GM18505 (cell line): ENCODE measurements at regions not wholly inside any gene's neighbourhood (a gene's known extent, or its start where the extent isn't known, plus 50 kb on each side); places are given as distances from the start of the nearest gene placed in this dataset.

Experiments used
- ATAC-seq: cut with Tn5 transposase; IDR thresholded peaks from one replicate; pipeline ENCODE4 v1.9.1; 2021; ENCODE audit not compliant: unreplicated experiment
- POLR2A ChIP-seq: IDR thresholded peaks from 4 replicates; pipeline ENCODE4 v1.6.1; 2011; ENCODE audit warnings: borderline replicate concordance; ENCODE audit not compliant: insufficient read depth, insufficient read length; ENCODE audit errors: extremely low read depth

DNA sequence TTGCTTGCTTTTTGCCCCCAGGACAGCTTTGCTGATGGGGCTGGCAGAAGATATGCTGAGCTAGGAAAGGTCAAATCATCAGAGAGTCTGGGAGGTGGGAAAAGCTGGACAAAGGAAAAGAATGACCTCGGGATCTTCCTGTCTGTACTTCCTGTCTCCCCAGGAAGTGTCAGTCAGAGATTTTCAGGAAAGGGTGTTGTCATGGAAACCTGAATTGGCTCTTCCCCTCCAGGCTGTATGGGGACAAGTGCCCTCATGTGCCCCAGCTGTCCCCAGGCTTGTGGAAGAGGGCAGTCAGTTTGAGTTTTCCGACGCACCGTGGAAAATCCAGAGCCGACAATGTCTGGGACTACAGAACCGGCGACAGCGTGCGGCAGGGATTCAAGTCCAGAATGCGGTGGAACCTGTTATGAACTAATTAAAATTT is 122.7 kb upstream of the ZFHX3 start:
- no peak for TF ChIP-seq POLR2A
- ATAC-seq = no peak

DNA sequence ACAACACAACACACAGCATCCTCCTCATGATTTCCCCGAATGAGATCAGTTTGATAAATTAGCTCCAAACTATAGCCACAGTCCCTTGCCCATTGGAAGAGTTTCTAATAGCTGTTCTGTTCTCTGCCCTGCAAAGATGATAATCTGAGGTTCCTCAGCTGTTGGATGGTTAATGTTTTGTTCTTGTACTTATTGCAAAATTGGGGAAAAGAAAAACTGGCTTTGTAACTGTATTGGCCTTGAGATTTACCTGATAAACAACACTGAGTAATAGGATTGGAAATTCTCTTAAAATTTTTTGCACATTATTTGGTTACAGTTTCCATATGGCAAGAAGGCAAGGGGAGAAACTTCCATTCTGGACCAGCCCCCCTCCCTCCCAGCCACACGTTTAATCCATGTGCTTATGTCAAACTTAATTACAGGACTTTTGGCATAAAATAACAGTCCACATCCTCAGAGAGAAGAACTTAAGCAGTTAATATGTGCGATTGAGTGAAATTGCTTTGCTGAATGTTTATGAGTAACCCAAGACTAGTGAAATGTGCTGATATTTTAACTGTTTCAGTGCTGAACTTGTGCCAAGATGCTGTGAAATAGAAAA is 119.1 kb upstream of the ZFHX3 start:
- no peak for ATAC-seq
- no peak for TF ChIP-seq POLR2A

DNA sequence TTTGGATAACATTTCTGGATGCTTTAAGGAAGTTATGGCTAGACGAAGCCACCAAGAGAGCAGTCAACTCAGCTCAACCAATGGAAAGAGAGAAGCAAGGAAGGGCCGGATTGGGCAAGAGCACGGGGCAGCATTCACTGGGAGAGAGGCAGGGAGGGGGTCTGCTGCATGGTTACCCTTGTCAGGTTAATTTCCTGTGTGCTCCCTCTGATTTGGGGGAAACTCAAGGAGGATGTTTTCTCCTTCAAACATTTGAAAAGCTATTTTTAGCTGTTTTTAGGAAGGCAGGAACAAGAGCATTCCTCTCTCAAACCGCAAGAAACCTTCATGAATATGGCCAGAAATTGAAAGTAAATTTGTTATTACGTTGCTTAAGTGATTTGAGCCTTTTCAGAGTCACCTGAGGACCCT is 118.5 kb upstream of the ZFHX3 start:
- ATAC-seq = no peak
- no peak for TF ChIP-seq POLR2A

DNA sequence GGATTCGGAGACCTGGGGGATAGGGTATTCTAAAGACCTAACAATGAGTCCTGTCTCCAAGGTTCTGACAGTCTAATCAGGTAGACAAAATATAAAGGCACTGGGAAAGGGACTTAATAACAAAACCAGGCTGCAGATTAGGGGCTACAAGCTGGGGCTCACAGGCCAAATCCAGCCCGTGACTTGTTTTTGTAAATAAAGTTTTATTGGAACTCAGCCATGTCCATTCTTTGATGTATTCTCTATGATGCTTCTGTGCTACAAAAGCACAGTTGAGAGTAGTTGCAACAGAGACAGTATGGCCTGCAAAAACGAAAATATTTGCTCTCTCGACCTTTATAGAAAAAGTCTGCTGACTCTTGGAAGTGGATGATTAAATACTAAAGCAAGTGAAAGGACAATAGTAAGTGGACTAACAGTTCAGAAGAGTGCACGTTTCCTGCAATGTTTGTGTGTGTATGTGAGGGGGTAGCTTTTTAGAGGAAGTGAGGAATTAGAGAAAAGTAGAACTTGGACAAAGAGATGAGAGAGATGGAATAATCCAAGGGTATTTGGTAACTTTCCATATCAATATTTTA is 115.4 kb upstream of the ZFHX3 start:
- TF ChIP-seq POLR2A = no peak

DNA sequence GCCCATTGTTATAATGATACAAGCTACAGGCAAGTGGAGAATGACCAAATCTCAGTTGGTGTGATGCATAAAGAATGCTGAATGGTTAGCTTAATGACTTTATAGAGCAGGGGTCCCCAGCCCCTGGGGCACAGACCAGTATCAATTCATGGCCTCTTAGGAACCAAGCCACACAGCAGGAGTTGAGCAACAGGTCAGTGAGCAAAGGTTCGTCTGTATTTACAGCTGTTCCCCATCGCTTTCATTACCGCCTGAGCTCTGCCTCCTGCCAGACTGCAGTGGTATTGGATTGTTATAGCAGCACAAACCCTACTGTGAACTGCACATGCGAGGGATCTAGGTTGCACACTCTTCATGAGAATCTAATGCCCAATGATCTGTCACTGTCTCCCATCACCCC is 114.0 kb upstream of the ZFHX3 start:
- no peak for ATAC-seq
- TF ChIP-seq POLR2A = no peak

More for the DNA sequence above, 115.4 kb upstream of the ZFHX3 start:
- ATAC-seq = no peak

DNA sequence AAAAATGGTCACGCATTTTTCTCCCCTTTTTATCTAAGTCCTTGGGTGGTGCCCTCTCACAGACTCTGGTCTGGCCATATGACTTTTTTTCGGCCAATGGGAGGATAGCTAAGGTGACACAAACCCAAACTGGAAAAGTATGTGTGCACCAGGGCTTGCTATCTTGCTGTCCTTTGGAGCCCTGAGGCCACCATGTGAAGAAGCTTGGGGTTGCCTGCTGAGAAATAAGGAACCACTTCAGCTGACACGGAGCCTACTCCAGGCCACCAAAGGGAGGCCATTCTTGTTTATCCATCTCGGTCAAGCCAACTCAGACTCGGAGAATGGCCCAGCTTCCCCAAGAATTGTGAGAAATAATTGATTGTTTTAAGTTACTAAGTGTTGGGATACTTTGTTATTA is 111.4 kb upstream of the ZFHX3 start:
- no peak for ATAC-seq
- TF ChIP-seq POLR2A = no peak

GRCh38 chr16:73157861-73158260 is 109.9 kb upstream of the ZFHX3 start:
- no peak for ATAC-seq
- TF ChIP-seq POLR2A = no peak

DNA sequence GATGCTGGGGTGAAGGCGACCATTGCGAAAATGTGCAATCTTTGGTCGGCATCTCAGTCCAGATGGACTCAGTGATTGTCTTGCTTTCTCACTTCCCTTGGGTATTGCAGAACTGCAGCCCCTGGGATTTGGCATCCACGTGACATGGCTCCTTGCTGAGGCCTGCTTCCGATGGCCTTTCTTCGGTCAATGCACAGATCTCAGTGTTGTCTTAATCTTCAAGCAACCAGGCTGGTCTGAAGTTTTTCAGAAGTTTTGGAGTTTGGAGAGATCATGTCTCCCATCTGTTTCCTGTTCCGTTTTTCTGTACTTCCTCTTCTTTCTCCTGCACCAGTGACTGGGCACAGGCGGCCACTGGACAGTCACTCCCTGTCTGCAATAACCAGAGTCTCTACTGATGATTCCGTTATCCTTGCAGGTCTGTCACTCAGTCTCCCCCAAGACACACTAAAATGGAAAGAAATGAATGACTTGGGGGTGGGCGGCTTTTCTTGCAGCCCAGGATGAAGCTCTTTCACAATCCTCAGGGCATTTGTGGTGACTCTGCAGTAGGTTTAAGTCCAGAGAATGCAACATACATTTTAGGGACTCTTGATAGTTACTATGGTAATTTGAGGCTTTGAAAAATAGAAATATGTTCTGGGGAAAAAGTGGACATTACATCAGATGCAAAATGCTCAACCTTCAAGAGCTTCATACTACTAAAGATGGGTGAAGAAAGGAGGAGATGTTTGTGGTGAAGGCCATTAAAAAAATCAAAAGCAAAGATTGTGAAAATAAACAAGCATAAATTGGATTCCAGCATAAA is 106.3 kb upstream of the ZFHX3 start:
- no peak for ATAC-seq
- no peak for TF ChIP-seq POLR2A

DNA sequence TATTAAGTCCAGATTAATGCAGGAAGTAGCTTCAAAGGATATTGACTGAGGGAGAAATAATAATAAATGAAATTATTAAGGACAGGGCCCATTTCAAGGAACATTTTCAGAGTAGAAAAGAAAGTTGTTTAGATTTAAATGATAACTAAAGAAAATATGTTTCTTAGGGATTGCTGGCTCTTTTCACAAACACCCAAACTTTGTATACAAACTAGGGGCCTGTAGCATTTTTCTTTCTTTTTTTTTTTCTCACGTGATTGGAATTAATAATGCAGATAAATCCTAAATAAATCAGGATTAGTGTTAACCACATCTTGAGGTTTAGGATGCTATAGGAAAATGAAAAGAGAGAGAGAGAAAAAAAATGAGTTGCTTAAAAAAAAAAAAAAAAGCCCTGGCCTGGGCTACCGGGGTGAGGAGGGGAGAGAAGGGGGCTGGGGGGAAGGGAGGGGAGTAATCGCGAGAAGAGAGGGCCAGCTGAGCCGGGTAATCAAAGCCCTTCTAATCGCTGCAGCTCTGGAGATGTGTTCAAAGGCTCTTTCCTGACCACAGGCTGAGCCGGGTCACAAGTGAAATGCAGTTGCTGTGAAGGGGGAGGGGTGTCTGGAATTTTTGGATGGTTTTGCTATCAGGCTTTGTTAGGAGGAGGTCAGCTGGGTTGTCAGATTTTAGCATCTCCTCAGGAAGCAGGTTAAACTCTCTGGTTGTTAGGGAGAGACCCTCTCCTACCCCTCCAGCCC is 104.6 kb upstream of the ZFHX3 start:
- ATAC-seq = no peak
- TF ChIP-seq POLR2A = no peak

- no peak for ATAC-seq
- TF ChIP-seq POLR2A = no peak
Observed at GRCh38 chr16:73151941-73152340, 104.0 kb upstream of the ZFHX3 start.

GRCh38 chr16:73151225-73151624 is 103.3 kb upstream of the ZFHX3 start:
- ATAC-seq = no peak
- no peak for TF ChIP-seq POLR2A

DNA sequence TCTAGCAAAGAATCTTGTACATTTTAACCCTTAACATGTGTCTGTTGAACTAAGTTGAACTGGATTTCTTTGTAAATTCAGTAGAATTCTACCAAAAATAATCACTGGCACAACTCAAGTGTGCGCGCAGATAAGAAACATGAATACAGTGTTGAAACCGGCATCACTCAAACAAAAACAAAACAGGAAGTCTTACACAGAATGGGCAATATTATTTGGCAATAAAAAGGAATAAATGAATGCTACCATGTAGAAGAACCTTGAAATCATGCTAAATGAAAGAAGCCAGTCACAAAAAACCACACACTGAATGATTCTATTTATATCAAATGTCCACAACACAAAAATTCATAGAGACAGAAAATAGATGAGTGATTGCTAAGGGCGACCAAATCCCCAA is 102.9 kb upstream of the ZFHX3 start:
- no peak for TF ChIP-seq POLR2A
- no peak for ATAC-seq

GRCh38 chr16:73149334-73149733 is 101.4 kb upstream of the ZFHX3 start:
- no peak for ATAC-seq
- no peak for TF ChIP-seq POLR2A

- TF ChIP-seq POLR2A = no peak
- no peak for ATAC-seq
Observed at GRCh38 chr16:73147958-73148357, 100.0 kb upstream of the ZFHX3 start.

- no peak for ATAC-seq
- TF ChIP-seq POLR2A = no peak
Observed at GRCh38 chr16:73145166-73145880, 97.4 kb upstream of the ZFHX3 start.
